Fibroblast of lung (primary cell): ENCODE measurements at regions not wholly inside any gene's neighbourhood (a gene's known extent, or its start where the extent isn't known, plus 50 kb on each side); places are given as distances from the start of the nearest gene placed in this dataset.
"Not testable (repeated sequence)": the region's sequence is repeated elsewhere in the genome, so short reads cannot be mapped to it uniquely, and the experiment has no call there.

Source experiments
- DNase-seq, 2 donors: peaks; one replicate each; pipeline versions ENCODE4 v3.0.0 to v3.0.0-alpha.2; 2010; ENCODE audit warnings: low read depth in 2 of 2
- H2AFZ ChIP-seq: 2 replicates; pipeline ENCODE4 v1.5.1; 2012; ENCODE audit warnings: low read length, control low read depth, inconsistent platforms
- H3K27ac ChIP-seq: 2 replicates; pipeline ENCODE4 v1.5.1; 2011; ENCODE audit warnings: low read length, control low read depth; ENCODE audit not compliant: insufficient read depth
- H3K27me3 ChIP-seq: 2 replicates; pipeline ENCODE4 v1.5.1; 2011; ENCODE audit warnings: mild to moderate bottlenecking, low read length; ENCODE audit not compliant: control insufficient read depth, insufficient read depth
- H3K36me3 ChIP-seq: 2 replicates; pipeline ENCODE4 v1.5.1; 2011; ENCODE audit warnings: low read length; ENCODE audit not compliant: control insufficient read depth, insufficient read depth
- H3K4me1 ChIP-seq: 2 replicates; pipeline ENCODE4 v1.5.1; 2011; ENCODE audit warnings: low read length; ENCODE audit not compliant: control insufficient read depth, insufficient read depth; ENCODE audit errors: extremely low read depth
- H3K4me2 ChIP-seq: 2 replicates; pipeline ENCODE4 v1.5.1; 2011; ENCODE audit warnings: low read length, control low read depth; ENCODE audit not compliant: insufficient read depth; ENCODE audit errors: extremely low read depth
- H3K4me3 ChIP-seq, 4 experiments: fragments of 200-600 bp in 1 of 4; sonication (generic) in 1 of 4; replicated peaks in 1 of 4; 2 replicates each; pipeline ENCODE4 v1.5.1; 2011 to 2016; ENCODE audit warnings: low read length in 4 of 4, low read depth in 3 of 4, mild to moderate bottlenecking in 3 of 4, control low read depth in 2 of 4, inconsistent platforms in 1 of 4, mixed read lengths in 1 of 4; ENCODE audit not compliant: insufficient read depth in 1 of 4; ENCODE audit errors: control extremely low read depth in 1 of 4
- H3K79me2 ChIP-seq: 2 replicates; pipeline ENCODE4 v1.5.1; 2012; ENCODE audit warnings: mild to moderate bottlenecking, low read length, inconsistent platforms; ENCODE audit not compliant: control insufficient read depth, insufficient read depth
- H3K9ac ChIP-seq: 2 replicates; pipeline ENCODE4 v1.5.1; 2011; ENCODE audit warnings: mild to moderate bottlenecking, low read length, control low read depth; ENCODE audit not compliant: insufficient read depth
- H3K9me3 ChIP-seq: 2 replicates; pipeline ENCODE4 v1.5.1; 2012; ENCODE audit warnings: low read depth, low read length; ENCODE audit not compliant: control insufficient read depth, insufficient read depth
- H4K20me1 ChIP-seq: 2 replicates; pipeline ENCODE4 v1.5.1; 2011; ENCODE audit warnings: low read length; ENCODE audit not compliant: control insufficient read depth, insufficient read depth; ENCODE audit errors: extremely low read depth
- CTCF ChIP-seq, 2 donors: IDR thresholded peaks in 1 of 2; conservative IDR thresholded peaks in 1 of 2; 1 replicate in 1 of 2; 2 replicates in 1 of 2; pipeline ENCODE4 v1.5.1; 2011 to 2012; ENCODE audit warnings: low read length in 2 of 2, control low read depth in 1 of 2, inconsistent platforms in 1 of 2, low read depth in 1 of 2, mild to moderate bottlenecking in 1 of 2
- EZH2 ChIP-seq: IDR thresholded peaks from 2 replicates; pipeline ENCODE4 v1.5.1; 2012; ENCODE audit warnings: low read length, control low read depth, mild to moderate bottlenecking; ENCODE audit errors: missing control alignments

DNA sequence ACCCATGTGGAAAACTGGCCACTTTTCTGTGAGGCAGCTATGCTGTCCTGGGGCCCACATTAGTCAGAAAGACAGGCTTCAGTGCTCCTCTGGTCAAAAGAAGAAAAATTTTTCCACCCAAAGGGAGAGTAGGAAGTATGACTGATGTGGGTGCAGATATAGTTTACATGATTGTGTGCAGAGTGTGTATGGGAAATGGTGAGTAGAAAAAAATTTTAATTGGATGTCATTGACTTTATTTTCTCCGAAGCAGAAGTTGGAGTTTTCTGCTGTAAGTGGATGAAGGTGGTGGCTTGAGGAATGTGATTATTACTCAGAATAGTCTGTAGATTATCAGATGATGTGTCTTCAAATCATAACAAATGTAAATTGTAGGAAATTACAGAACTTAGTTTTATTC lies 241.5 kb upstream of the IGFBP7 start:
- no peak overlapping the region for H3K4me2 ChIP-seq
- peak in 1 of 2 donors; percentile 35 for DNase-seq

GRCh38 chr4:57344296-57344695 lies 234.1 kb upstream of the IGFBP7 start:
- Histone ChIP-seq H3K9me3 (no peaks in the 10 kb centered on the region), H2AFZ (no peak overlapping the region), H3K27ac (no peak overlapping the region), H3K79me2 (no peaks in the 10 kb centered on the region), H3K4me3 (no peak overlapping the region), H3K36me3 (no peaks in the 10 kb centered on the region), H3K9ac (no peak overlapping the region), H3K4me1 (no peaks in the 10 kb centered on the region), H3K4me2 (no peak overlapping the region), H4K20me1 (no peaks in the 10 kb centered on the region), H3K27me3 (no peaks in the 10 kb centered on the region)
- DNase-seq: peak in 1 of 2 donors; percentile 74
- TF ChIP-seq EZH2 (no peak), CTCF (conservative IDR thresholded peaks at IDR 0.05 in 1 of 2, IDR thresholded peaks at IDR 0.05 in 1 of 2; ENCODE audit: low read depth in 1 of 2, low read length in 2 of 2) (no peak)

More for the DNA sequence above, 241.5 kb upstream of the IGFBP7 start:
- H3K4me1 ChIP-seq: no peaks in the 10 kb centered on the region
- H4K20me1 ChIP-seq: no peaks in the 10 kb centered on the region
- H2AFZ ChIP-seq: no peak overlapping the region
- no peak overlapping the region for H3K9ac ChIP-seq
- no peaks in the 10 kb centered on the region for H3K27me3 ChIP-seq
- H3K79me2 ChIP-seq: no peaks in the 10 kb centered on the region
- no peak overlapping the region for H3K4me3 ChIP-seq
- no peaks in the 10 kb centered on the region for H3K36me3 ChIP-seq
- no peak overlapping the region for H3K27ac ChIP-seq
- no peaks in the 10 kb centered on the region for H3K9me3 ChIP-seq
- no peak for TF ChIP-seq CTCF (conservative IDR thresholded peaks at IDR 0.05 in 1 of 2, IDR thresholded peaks at IDR 0.05 in 1 of 2; ENCODE audit: low read depth in 1 of 2, low read length in 2 of 2)
- TF ChIP-seq EZH2: no peak

DNA sequence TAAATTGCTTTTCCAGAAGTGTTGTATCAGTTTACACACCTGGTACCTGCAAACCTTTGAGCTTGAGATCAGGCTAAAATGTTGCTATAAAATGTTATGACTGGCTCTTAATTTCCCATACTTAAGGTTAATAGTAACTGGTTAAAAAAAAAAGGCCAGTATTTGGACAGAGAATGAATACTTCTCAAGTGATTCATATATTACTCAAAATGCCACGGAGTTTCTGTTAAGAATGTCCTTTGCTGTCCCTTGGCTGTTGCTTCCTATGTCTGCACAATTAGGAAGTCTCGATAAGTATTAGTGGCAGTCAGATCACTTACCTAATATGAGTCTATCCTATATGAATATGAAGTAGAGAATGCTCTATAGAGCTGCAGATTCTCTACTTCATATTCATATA lies 232.2 kb upstream of the IGFBP7 start:
- Histone ChIP-seq H3K79me2 (no peaks in the 10 kb centered on the region), H4K20me1 (no peaks in the 10 kb centered on the region), H3K9me3 (no peaks in the 10 kb centered on the region), H3K27me3 (no peaks in the 10 kb centered on the region), H3K4me3 (no peak overlapping the region), H2AFZ (no peak overlapping the region), H3K36me3 (no peaks in the 10 kb centered on the region), H3K4me2 (no peak overlapping the region), H3K4me1 (no peaks in the 10 kb centered on the region), H3K27ac (no peak overlapping the region), H3K9ac (no peak overlapping the region)
- TF ChIP-seq EZH2 (no peak), CTCF (conservative IDR thresholded peaks at IDR 0.05 in 1 of 2, IDR thresholded peaks at IDR 0.05 in 1 of 2; ENCODE audit: low read depth in 1 of 2, low read length in 2 of 2) (no peak)
- DNase-seq: peak in 1 of 2 donors; percentile 76

DNA sequence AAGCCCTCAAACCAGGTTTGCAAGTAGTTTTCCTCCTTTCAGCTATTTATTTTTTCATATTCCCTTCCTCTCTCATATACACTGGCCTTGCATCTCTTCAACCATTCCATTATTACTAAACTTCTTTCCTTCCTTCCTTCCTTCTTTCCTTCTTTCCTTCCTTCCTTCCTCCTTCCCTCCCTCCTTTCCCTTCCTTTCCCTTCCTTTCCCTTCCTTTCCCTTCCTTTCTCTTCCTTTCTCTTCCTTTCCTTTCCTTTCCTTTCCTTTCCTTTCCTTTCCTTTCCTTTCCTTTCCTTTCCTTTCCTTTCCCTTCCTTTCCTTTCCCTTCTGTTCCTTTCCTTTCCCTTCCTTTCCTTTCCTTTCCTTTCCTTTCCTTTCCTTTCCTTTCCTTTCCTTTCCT lies 228.7 kb upstream of the IGFBP7 start:
- not testable (repeated sequence) for H3K4me2 ChIP-seq

More for the DNA sequence above, 228.7 kb upstream of the IGFBP7 start:
- H3K4me3 ChIP-seq, H3K4me1 ChIP-seq, DNase-seq, H2AFZ ChIP-seq, H3K9me3 ChIP-seq, H3K27me3 ChIP-seq, H4K20me1 ChIP-seq, H3K9ac ChIP-seq, H3K36me3 ChIP-seq, H3K79me2 ChIP-seq, H3K27ac ChIP-seq: not testable (repeated sequence)
